Right kidney (tissue), 1 donor: ENCODE measurements at regions not wholly inside any gene's neighbourhood (a gene's known extent, or its start where the extent isn't known, plus 50 kb on each side); places are given as distances from the start of the nearest gene placed in this dataset.

ENCODE experiments used
- DNase-seq: peaks from one replicate; pipeline ENCODE4 v3.0.0-alpha.2; 2016

DNA sequence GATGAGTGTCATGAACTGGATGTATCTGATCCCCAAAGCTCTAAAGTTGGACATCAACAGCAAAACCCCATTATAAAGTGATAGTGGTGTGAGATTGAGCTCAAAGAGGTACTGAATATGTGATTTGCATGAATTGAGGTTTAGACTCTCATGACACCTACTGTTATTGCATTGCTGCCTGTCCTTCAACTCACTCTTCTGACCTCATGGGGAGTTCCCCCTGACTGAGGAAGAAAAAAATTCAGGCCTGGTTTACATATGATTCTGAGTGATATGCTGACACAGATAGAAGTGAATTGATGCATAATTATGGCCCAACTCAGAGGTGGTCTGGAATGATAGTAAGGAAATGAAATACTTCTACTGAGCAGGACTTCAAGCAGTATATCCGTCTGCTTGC, 76.2 kb upstream of the CHD1 start:
- no peak for DNase-seq

DNA sequence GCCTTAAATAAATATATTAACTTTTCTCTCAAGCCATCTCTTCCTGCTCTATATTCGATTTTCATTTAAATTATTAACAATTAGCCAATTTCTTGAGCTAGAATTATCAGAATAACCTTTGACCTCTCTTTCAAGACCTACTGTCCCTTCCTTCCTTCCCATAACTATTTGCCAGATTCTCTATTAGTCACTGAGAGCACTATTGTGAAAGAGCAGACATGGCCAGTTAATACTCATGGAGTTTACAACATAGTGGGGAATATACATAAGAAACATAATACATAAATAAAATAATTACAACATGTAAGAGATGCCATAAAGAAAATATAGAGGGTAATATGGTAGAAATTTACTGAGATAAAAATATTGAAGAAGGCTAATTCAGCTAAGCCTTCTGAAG, 72.1 kb upstream of the CHD1 start:
- no peak for DNase-seq

DNA sequence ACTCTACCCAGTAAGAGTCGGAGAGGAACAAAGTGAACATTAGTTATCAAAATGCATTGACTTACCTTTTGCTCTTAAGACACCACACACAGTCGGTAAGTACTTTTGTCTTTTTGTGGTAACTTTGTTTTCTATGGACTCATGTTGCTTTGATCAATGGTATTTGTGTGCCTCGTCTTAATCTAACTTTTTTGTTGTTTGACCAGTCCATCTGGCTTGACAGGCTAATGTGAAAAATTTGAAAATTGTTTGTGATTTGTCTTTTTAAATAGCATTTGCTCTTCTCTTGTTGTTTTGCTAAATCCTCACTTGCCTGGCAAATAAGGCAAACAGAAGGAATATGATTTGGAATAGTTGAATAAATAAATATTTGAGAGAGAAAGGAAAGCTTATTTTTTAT, 71.4 kb upstream of the CHD1 start:
- DNase-seq = no peak

DNA sequence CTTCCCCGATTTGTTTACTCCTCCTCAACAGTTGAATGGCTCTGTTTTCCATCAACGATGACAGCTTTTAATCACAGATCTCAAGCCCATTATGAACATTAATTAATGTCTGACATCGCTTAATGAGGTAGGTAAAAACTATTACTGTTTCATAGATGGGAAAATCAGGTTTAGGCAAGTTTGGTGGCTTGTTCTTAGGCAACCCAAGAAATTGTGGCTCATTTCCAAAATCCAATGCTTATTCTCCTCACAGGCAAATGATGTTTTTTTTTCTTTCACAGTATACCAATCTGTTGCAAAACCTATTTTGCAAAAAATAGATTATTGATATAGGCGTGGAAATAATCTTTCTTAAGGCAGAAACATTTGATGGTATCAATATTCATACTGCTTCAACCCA, 70.8 kb upstream of the CHD1 start:
- no peak for DNase-seq

DNA sequence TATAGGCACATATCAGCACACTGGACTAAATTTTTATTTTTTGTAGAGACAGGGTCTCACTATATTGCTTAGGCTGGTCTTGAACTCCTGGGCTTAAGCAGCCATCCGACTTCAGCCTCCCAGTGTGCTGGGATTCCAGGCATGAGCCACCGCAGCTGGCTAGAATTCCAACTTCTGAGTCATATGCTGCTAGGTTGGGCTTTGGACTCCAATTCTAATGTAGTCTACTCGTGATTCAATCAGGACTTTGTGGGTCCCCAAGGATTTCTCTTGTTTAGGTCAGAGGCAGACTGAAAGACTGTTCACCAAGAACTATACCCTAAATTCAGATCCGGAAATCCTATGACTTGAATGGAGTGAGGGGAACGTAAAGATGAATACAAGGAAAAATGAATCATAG, 68.2 kb upstream of the CHD1 start:
- DNase-seq = no peak

DNA sequence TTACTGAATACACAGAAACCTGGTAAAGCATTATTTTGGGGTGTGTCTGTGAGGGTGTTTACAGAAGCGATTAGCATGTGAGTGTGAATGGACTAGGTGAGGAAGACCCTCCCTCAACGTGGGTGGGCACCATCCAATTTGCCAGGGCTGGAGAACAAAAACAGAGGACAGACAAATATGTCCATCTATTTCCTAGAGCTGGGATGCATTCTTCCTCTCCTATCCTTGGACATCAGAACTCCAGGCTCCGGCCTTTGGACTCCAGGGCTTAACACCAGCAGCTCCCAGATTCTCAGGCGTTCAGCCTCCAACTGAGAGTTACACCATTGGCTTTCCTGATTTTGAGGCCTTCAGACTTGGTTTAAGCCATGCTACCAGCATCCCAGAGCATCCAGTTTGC, 65.8 kb upstream of the CHD1 start:
- no peak for DNase-seq

DNA sequence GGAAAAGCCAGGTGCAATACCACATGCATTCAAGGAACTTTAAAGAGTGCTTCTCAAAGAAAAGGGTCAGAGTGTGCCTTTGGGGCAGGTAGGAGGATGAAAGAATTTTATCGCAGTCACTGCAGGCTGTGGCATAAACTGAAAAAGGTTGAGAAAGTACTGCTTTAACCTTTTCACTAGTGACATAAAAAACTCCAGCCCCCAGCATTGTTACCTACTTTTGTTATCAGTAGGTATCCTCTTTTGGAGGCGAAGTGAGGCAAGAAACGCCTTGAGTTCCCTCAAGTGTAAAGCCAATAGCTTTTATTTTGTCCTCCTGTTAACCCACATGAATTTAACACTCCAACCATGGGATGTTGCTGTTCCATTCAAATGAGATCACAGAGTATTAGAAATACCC, 64.7 kb upstream of the CHD1 start:
- no peak for DNase-seq

DNA sequence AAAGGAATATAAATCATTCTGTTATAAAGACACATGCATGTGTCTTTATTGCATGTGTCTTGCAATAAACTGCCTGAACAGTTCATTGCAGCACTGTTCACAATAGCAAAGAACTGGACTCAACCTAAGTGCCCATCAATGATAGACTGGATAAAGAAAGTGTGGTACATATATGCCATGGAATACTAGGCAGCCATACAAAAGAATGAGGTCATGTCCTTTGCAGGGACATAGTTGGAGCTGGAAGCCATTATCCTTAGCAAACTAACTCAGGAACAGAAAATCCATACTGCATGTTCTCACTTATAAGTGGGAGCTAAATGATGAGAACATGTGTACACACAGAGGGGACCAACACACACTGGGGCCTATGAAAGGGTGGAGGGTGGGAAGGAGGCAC, 63.7 kb upstream of the CHD1 start:
- DNase-seq = no peak

DNA sequence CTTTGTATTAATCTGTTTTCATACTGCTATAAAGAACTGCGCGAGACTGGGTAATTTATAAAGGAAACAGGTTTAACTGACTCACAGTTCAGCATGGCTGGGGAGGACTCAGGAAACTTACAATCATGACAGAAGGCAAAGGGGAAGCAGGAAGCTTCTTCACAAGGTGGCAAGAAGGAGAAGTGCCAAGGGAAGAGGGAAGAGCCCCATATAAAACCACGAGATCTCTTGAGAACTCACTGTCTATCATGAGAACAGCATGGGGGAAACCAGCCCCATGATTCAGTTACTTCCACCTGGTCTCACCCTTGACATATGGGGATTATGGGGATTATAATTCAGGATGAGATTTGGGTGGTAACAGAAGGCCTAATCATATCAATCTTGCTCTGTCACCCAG, 60.9 kb upstream of the CHD1 start:
- no peak for DNase-seq

DNA sequence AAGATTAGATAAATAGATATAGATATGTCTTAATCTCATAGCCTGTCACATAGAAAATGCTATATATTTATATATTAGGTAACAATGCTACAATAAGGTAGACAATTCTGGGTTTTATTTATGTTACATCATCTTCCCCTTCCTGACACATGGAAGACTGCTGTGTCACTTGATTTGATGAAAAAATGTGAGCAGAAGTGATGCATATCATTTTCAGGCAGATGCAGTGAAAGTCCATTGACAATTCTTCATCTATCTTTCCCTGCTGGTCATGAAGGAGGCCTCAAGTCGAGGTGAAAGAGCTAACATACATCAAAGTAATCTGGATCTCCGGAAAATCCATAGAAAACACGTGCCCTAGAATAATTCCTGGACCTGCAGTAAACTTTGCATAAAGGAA, 57.8 kb upstream of the CHD1 start:
- DNase-seq = no peak

DNA sequence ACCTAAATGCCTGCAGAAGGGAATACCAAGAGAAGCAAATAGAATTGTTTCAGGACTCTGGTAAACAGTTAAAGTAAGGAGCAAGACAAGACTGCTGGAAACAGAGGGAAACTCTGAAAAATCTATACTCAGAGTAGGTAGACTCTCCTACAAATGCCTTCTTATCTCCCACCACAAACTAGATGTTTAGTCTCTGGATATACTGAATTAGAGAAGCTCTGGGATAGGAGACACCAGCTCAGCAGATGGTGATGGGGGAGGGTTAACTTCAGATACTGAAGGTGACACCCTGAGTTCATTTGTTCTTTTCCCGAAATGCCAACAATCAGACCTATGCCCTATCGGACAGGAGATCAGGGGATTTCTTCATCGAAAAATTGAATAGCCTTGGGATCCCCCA, 54.1 kb upstream of the CHD1 start:
- no peak for DNase-seq
